Uterus (tissue), 2 donors: ENCODE measurements at regions not wholly inside any gene's neighbourhood (a gene's known extent, or its start where the extent isn't known, plus 50 kb on each side); places are given as distances from the start of the nearest gene placed in this dataset.

ENCODE experiments used
- CTCF ChIP-seq, 4 experiments: fragments of 200-600 bp in 2 of 4; fragments of 450-650 bp in 2 of 4; sonication (generic) in 2 of 4; IDR thresholded peaks; one replicate each; pipeline ENCODE4 v1.5.1; 2016 to 2019; ENCODE audit warnings: antibody characterized with exemption in 4 of 4, mild to moderate bottlenecking in 2 of 4, moderate library complexity in 1 of 4
- POLR2A ChIP-seq, 2 donors: fragments of 450-650 bp; IDR thresholded peaks; one replicate each; pipeline ENCODE4 v1.6.1; 2016; ENCODE audit warnings: antibody characterized with exemption in 2 of 2, mild to moderate bottlenecking in 1 of 2, moderate library complexity in 1 of 2

GRCh38 chr18:46411867-46412690, 244.9 kb downstream of the LOXHD1 start:
- TF ChIP-seq CTCF (IDR thresholded peaks at IDR 0.05) (no peak), POLR2A (IDR thresholded peaks at IDR 0.05) (no peak)
